SK-N-SH (cell line): ENCODE measurements at regions not wholly inside any gene's neighbourhood (a gene's known extent, or its start where the extent isn't known, plus 50 kb on each side); places are given as distances from the start of the nearest gene placed in this dataset.

Source experiments
- CTCF ChIA-PET: fragments of 300-600, 350-600 bp; formaldehyde crosslinking; extraction: SDS; loops from one replicate; lab custom pipeline; 2021; lab: Yijun Ruan, JAX
- POLR2A ChIA-PET: fragments of 350-600 bp; sonication (Branson Sonifier 250); formaldehyde crosslinking; extraction: SDS; loops from one replicate; lab custom pipeline; 2020; ENCODE audit warnings: antibody characterized with exemption, inconsistent platforms; lab: Yijun Ruan, JAX
- DNase-seq: peaks from one replicate; pipeline ENCODE4 v3.0.0; 2012
- H2AFZ ChIP-seq: fragments of 200-600 bp; sonication (generic); 2 replicates; pipeline ENCODE4 v1.8.1; 2016; ENCODE audit warnings: antibody characterized with exemption, mild to moderate bottlenecking, low read depth
- H3F3A ChIP-seq: fragments of 200-600 bp; sonication (generic); replicated peaks from 2 replicates; pipeline ENCODE3; 2016; ENCODE audit warnings: antibody characterized with exemption, mild to moderate bottlenecking; ENCODE audit not compliant: insufficient read depth
- H3K27ac ChIP-seq, 2 experiments: fragments of 200-500 bp in 1 of 2; fragments of 200-600 bp in 1 of 2; sonication (Bioruptor generic) in 1 of 2; sonication (generic), shearing (Covaris generic) in 1 of 2; 2 replicates each; pipeline versions ENCODE4 v1.5.1 to v1.6.1; 2014 to 2016; ENCODE audit warnings: low read depth in 2 of 2, inconsistent platforms in 1 of 2, low read length in 1 of 2, mild to moderate bottlenecking in 1 of 2, mixed read lengths in 1 of 2
- H3K27me3 ChIP-seq: fragments of 200-600 bp; sonication (generic), shearing (Covaris generic); 2 replicates; pipeline ENCODE4 v1.6.1; 2016; ENCODE audit warnings: mixed run types; ENCODE audit not compliant: insufficient read depth
- H3K36me3 ChIP-seq, 2 experiments: fragments of 200-500 bp in 1 of 2; fragments of 200-600 bp in 1 of 2; sonication (Bioruptor generic) in 1 of 2; sonication (generic) in 1 of 2; replicated peaks in 1 of 2; 2 replicates each; pipeline versions ENCODE3 to v1.5.1; 2014 to 2016; ENCODE audit warnings: low read length in 1 of 2, mild to moderate bottlenecking in 1 of 2; ENCODE audit not compliant: insufficient read depth in 2 of 2, control insufficient read depth in 1 of 2
- H3K4me1 ChIP-seq, 2 experiments: fragments of 200-500 bp in 1 of 2; fragments of 200-600 bp in 1 of 2; sonication (Bioruptor generic) in 1 of 2; sonication (generic), shearing (Covaris generic) in 1 of 2; 2 replicates each; pipeline versions ENCODE4 v1.5.1 to v1.6.1; 2014 to 2016; ENCODE audit warnings: low read depth in 1 of 2, low read length in 1 of 2, mixed run types in 1 of 2; ENCODE audit not compliant: insufficient read depth in 2 of 2, control insufficient read depth in 1 of 2
- H3K4me2 ChIP-seq: fragments of 200-600 bp; sonication (generic), shearing (Covaris generic); 2 replicates; pipeline ENCODE4 v1.6.1; 2017; ENCODE audit warnings: mixed run types
- H3K4me3 ChIP-seq, 2 experiments: fragments of 200-500 bp in 1 of 2; fragments of 200-600 bp in 1 of 2; sonication (Bioruptor generic) in 1 of 2; sonication (generic), shearing (Covaris generic) in 1 of 2; 2 replicates each; pipeline versions ENCODE4 v1.5.1 to v1.8.1; 2014 to 2016; ENCODE audit warnings: low read depth in 2 of 2, inconsistent platforms in 1 of 2, low read length in 1 of 2, mild to moderate bottlenecking in 1 of 2, mixed read lengths in 1 of 2, moderate library complexity in 1 of 2
- H3K79me2 ChIP-seq: fragments of 200-600 bp; sonication (generic); 2 replicates; pipeline ENCODE4 v1.8.1; 2017; ENCODE audit warnings: mild to moderate bottlenecking; ENCODE audit not compliant: insufficient read depth
- H3K9ac ChIP-seq: fragments of 200-600 bp; sonication (generic); 2 replicates; pipeline ENCODE4 v1.6.1; 2017; ENCODE audit warnings: mixed run types
- H3K9me2 ChIP-seq: fragments of 200-600 bp; sonication (generic); 2 replicates; pipeline ENCODE4 v1.6.1; 2017; ENCODE audit warnings: mixed run types
- H3K9me3 ChIP-seq: fragments of 200-600 bp; sonication (generic); 2 replicates; pipeline ENCODE4 v1.6.1; 2017; ENCODE audit warnings: mixed run types, mild to moderate bottlenecking, moderate library complexity
- H4K20me1 ChIP-seq: fragments of 200-600 bp; sonication (generic); 2 replicates; pipeline ENCODE4 v1.6.1; 2017; ENCODE audit warnings: mild to moderate bottlenecking, mixed run types; ENCODE audit not compliant: insufficient read depth
- CHD2 ChIP-seq: fragments of 150-350 bp; IDR thresholded peaks from 2 replicates; pipeline ENCODE4 v1.6.1; 2018; ENCODE audit warnings: low read length; ENCODE audit not compliant: partially characterized antibody
- FOSL2 ChIP-seq: IDR thresholded peaks from 2 replicates; pipeline ENCODE4 v1.4.0; 2012; ENCODE audit warnings: low read depth, mild to moderate bottlenecking, moderate library complexity, borderline replicate concordance
- IRF3 ChIP-seq: fragments of 150-350 bp; IDR thresholded peaks from 2 replicates; pipeline ENCODE4 v1.6.1; 2016; ENCODE audit warnings: mild to moderate bottlenecking, low read depth, low read length
- MAX ChIP-seq: IDR thresholded peaks from 2 replicates; pipeline ENCODE4 v1.4.0; 2012; ENCODE audit warnings: low read depth
- MXI1 ChIP-seq: IDR thresholded peaks from 2 replicates; pipeline ENCODE4 v1.6.1; 2012; ENCODE audit warnings: mild to moderate bottlenecking, low read depth, low read length, improper control_type of control experiment
- RAD21 ChIP-seq: IDR thresholded peaks from 2 replicates; pipeline ENCODE4 v1.6.1; 2012; ENCODE audit warnings: mild to moderate bottlenecking, low read length
- RCOR1 ChIP-seq: fragments of 150-350 bp; IDR thresholded peaks from 2 replicates; pipeline ENCODE4 v1.6.1; 2017; ENCODE audit warnings: antibody characterized with exemption, low read length
- SIN3A ChIP-seq: IDR thresholded peaks from 2 replicates; pipeline ENCODE4 v1.6.1; 2012; ENCODE audit warnings: low read depth, mild to moderate bottlenecking, low read length, moderate library complexity, borderline replicate concordance
- TAF1 ChIP-seq: IDR thresholded peaks from 2 replicates; pipeline ENCODE4 v1.6.1; 2012; ENCODE audit warnings: low read depth, mild to moderate bottlenecking, low read length, moderate library complexity, borderline replicate concordance
- USF1 ChIP-seq: IDR thresholded peaks from 2 replicates; pipeline ENCODE4 v1.4.0; 2012; ENCODE audit warnings: low read depth, borderline replicate concordance
- USF2 ChIP-seq: fragments of 150-350 bp; IDR thresholded peaks from 2 replicates; pipeline ENCODE4 v1.6.1; 2017; ENCODE audit warnings: antibody characterized with exemption, low read length, low read depth, borderline replicate concordance
- WGBS: methylation state at CpG from one replicate; pipeline ENCODE4 v1.1.6; 2017; ENCODE audit warnings: low lambda C conversion rate; 5-methylcytosine and 5-hydroxymethylcytosine counted together

GRCh38 chr9:108642871-108643270, 212.9 kb downstream of the ACTL7B start (continued):
- no peak for TF ChIP-seq TAF1
- no peak for TF ChIP-seq USF1
- TF ChIP-seq FOSL2: no peak

- ChIA-PET POLR2A (no interaction called here), CTCF (no interaction called here)
- no peak overlapping the region for H2AFZ ChIP-seq
These were observed 215.6 kb downstream of the ACTL7B start for GRCh38 chr9:108640230-108640629.

GRCh38 chr9:108639696-108640095, 216.1 kb downstream of the ACTL7B start:
- Histone ChIP-seq H2AFZ (no peak overlapping the region), H3K27ac (no peak overlapping the region), H3K27me3 (no peaks in the 10 kb centered on the region; the same call in 1 of the 2 replicates), H3K9ac (no peak overlapping the region), H3K79me2 (no peaks in the 10 kb centered on the region), H3K4me2 (no peak overlapping the region), H3F3A (no peaks in the 10 kb centered on the region), H3K9me3 (no peaks in the 10 kb centered on the region), H4K20me1 (no peaks in the 10 kb centered on the region), H3K4me1 (no peaks in the 10 kb centered on the region), H3K4me3 (no peak overlapping the region), H3K36me3 (no peaks in the 10 kb centered on the region), H3K9me2 (no peaks in the 10 kb centered on the region)
- TF ChIP-seq USF1: no peak
- no peak for TF ChIP-seq IRF3
- no peak for TF ChIP-seq USF2
- TF ChIP-seq TAF1: no peak
- no peak for TF ChIP-seq SIN3A
- no peak for TF ChIP-seq MXI1
- no peak for TF ChIP-seq RAD21
- TF ChIP-seq MAX: no peak
- TF ChIP-seq FOSL2: no peak
- no peak for TF ChIP-seq CHD2
- DNase-seq: no peak
- CTCF ChIA-PET: no interaction called here
- 9% methylated on average over 3 of the region's 3 CpGs for WGBS
- POLR2A ChIA-PET: no interaction called here

More at GRCh38 chr9:108640230-108640629, 215.6 kb downstream of the ACTL7B start:
- H3K27ac ChIP-seq: no peak overlapping the region
- no peaks in the 10 kb centered on the region for H3F3A ChIP-seq
- TF ChIP-seq RCOR1: no peak
- TF ChIP-seq, all 33 proteins: peak for 0
- H4K20me1 ChIP-seq: no peaks in the 10 kb centered on the region
- no peak for DNase-seq
- 26% methylated on average over 1 of the region's 1 CpG for WGBS
- no peak overlapping the region for H3K4me3 ChIP-seq
- H3K9me3 ChIP-seq: no peaks in the 10 kb centered on the region
- H3K9ac ChIP-seq: no peak overlapping the region
- no peaks in the 10 kb centered on the region for H3K79me2 ChIP-seq
- no peaks in the 10 kb centered on the region for H3K4me1 ChIP-seq
- H3K9me2 ChIP-seq: no peaks in the 10 kb centered on the region
- no peak overlapping the region for H3K4me2 ChIP-seq
- H3K36me3 ChIP-seq: no peaks in the 10 kb centered on the region
- no peaks in the 10 kb centered on the region; the same call in 1 of the 2 replicates for H3K27me3 ChIP-seq
